Sciatic nerve (tissue), 2 donors: ENCODE measurements at regions not wholly inside any gene's neighbourhood (a gene's known extent, or its start where the extent isn't known, plus 50 kb on each side); places are given as distances from the start of the nearest gene placed in this dataset.
"Not testable (repeated sequence)": the region's sequence is repeated elsewhere in the genome, so short reads cannot be mapped to it uniquely, and the experiment has no call there.

Source experiments
- ATAC-seq: fragments of 200-7000 bp; cut with Tn5 transposase; one replicate; pipeline ENCODE4 v1.9.1; 2020; ENCODE audit warnings: mild to moderate bottlenecking, moderate library complexity
- DNase-seq: peaks from one replicate; pipeline ENCODE4 v3.0.0-alpha.2; 2020; ENCODE audit warnings: low spot score
- intact Hi-C: fragments of 100-400 bp; cut with DNase I; formaldehyde crosslinking; loops from one replicate; pipeline ENCODE4 v1.14.2; 2022
- donor health status: DM: no; HTN: no; CAD: no.
- donor health status: DM: no; HTN: no; CAD: no.

GRCh38 chr15:59905176-59905575 lies 98.9 kb upstream of the FOXB1 start:
- ATAC-seq = no peak
- intact Hi-C loops = no loop called here
- no peak for DNase-seq

- ATAC-seq = no peak
- DNase-seq = no peak
- intact Hi-C loops = no loop called here
Observed at GRCh38 chr15:59904450-59905135, 99.5 kb upstream of the FOXB1 start.

- intact Hi-C loops = no loop called here
- DNase-seq = no peak
- no peak for ATAC-seq
Observed at GRCh38 chr15:59896663-59897074, 107.4 kb upstream of the FOXB1 start.

GRCh38 chr15:59894835-59895234 lies 109.3 kb upstream of the FOXB1 start:
- no peak for ATAC-seq

GRCh38 chr15:59892985-59893384 lies 111.1 kb upstream of the FOXB1 start:
- ATAC-seq (no peak), DNase-seq (no peak)
- intact Hi-C loops = no loop called here

More at GRCh38 chr15:59894835-59895234, 109.3 kb upstream of the FOXB1 start:
- intact Hi-C loops = no loop called here
- DNase-seq = no peak

- not testable (repeated sequence) for DNase-seq
Observed at GRCh38 chr15:59887870-59888269, 116.2 kb upstream of the FOXB1 start.

GRCh38 chr15:59887211-59887610 lies 116.9 kb upstream of the FOXB1 start:
- intact Hi-C loops = no loop called here
- DNase-seq = no peak
- no peak for ATAC-seq

More at GRCh38 chr15:59887870-59888269, 116.2 kb upstream of the FOXB1 start:
- intact Hi-C loops, ATAC-seq: not testable (repeated sequence)

- intact Hi-C loops = no loop called here
- ATAC-seq (no peak), DNase-seq (no peak)
Observed at GRCh38 chr15:59886441-59886840, 117.7 kb upstream of the FOXB1 start.

GRCh38 chr15:59885832-59886231 lies 118.3 kb upstream of the FOXB1 start:
- DNase-seq = no peak
- ATAC-seq = no peak
- intact Hi-C loops = no loop called here

- DNase-seq = no peak
- ATAC-seq = peak; percentile 53
- intact Hi-C loops = loop anchor here (5.0 kb wide), 1 partner anchor 1912 kb away; no protein-coding TSS in a partner anchor
Observed at GRCh38 chr15:59879506-59880265, 124.4 kb upstream of the FOXB1 start.

- intact Hi-C loops = loop anchor here (5.0 kb wide), 1 partner anchor 1909 kb away; no protein-coding TSS in a partner anchor
- DNase-seq (no peak), ATAC-seq (no peak)
Observed at GRCh38 chr15:59876140-59876539, 128.0 kb upstream of the FOXB1 start.

- intact Hi-C loops = no loop called here
Observed at GRCh38 chr15:59873644-59874272, 130.4 kb upstream of the FOXB1 start.

GRCh38 chr15:59867086-59867855 lies 136.8 kb upstream of the FOXB1 start:
- no peak for ATAC-seq
- intact Hi-C loops = no loop called here
- no peak for DNase-seq

More at GRCh38 chr15:59873644-59874272, 130.4 kb upstream of the FOXB1 start:
- ATAC-seq (no peak), DNase-seq (no peak)

GRCh38 chr15:59866642-59867041 lies 137.5 kb upstream of the FOXB1 start:
- ATAC-seq (no peak), DNase-seq (no peak)
- intact Hi-C loops = no loop called here

GRCh38 chr15:59862191-59863155 lies 141.6 kb upstream of the FOXB1 start:
- intact Hi-C loops = no loop called here
- ATAC-seq = no peak
- no peak for DNase-seq

GRCh38 chr15:59847968-59848367 lies 156.1 kb upstream of the FOXB1 start:
- DNase-seq (no peak), ATAC-seq (no peak)
- intact Hi-C loops = no loop called here

GRCh38 chr15:59845942-59846499 lies 156.9 kb upstream of the BNIP2 start:
- intact Hi-C loops = no loop called here
- DNase-seq (no peak), ATAC-seq (no peak)

GRCh38 chr15:59843609-59844008 lies 154.5 kb upstream of the BNIP2 start:
- DNase-seq (no peak), ATAC-seq (no peak)
- intact Hi-C loops = no loop called here
